ENCODE measurements at regions not wholly inside any gene's neighbourhood (a gene's known extent, or its start where the extent isn't known, plus 50 kb on each side); places are given as distances from the start of the nearest gene placed in this dataset.

GRCh38 chr12:74166096-74166495, 371.5 kb upstream of the ATXN7L3B start:
- no peak for DNase-seq (ENCODE audit: low spot score)
- H3K4me3 ChIP-seq (ENCODE audit: low read depth in 1 of 3, low read length in 3 of 3) = no peak overlapping the region
- H3K36me3 ChIP-seq (ENCODE audit: control insufficient read depth in 4 of 4, insufficient read depth in 3 of 4, low read depth in 1 of 4, low read length in 3 of 4) = no peaks in the 10 kb centered on the region
- H3K9me3 ChIP-seq (ENCODE audit: control insufficient read depth in 4 of 4, low read length in 3 of 4) = no peaks in the 10 kb centered on the region
- no peaks in the 10 kb centered on the region for H3K4me1 ChIP-seq (ENCODE audit: control insufficient read depth in 4 of 4, insufficient read depth in 4 of 4, low read length in 3 of 4)
- 83% methylated on average over 2 of the region's 2 CpGs for WGBS
- H3K27ac ChIP-seq (ENCODE audit: low read depth in 1 of 2, low read length in 2 of 2) = no peak overlapping the region
- H3K27me3 ChIP-seq (ENCODE audit: control insufficient read depth in 4 of 4, insufficient read depth in 4 of 4, low read length in 3 of 4) = no peaks in the 10 kb centered on the region
- no peak for TF ChIP-seq FOXA1 (IDR thresholded peaks at IDR 0.05)
- no peak for TF ChIP-seq TAF1 (conservative IDR thresholded peaks at IDR 0.05)
- TF ChIP-seq RXRA (IDR thresholded peaks at IDR 0.05) = no peak
- no peak for TF ChIP-seq GABPA (IDR thresholded peaks at IDR 0.05 in 1 of 2, conservative IDR thresholded peaks at IDR 0.05 in 1 of 2)
- TF ChIP-seq, protein P1, sequence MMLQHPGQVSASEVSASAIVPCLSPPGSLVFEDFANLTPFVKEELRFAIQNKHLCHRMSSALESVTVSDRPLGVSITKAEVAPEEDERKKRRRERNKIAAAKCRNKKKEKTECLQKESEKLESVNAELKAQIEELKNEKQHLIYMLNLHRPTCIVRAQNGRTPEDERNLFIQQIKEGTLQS (IDR thresholded peaks at IDR 0.05) = no peak
- no peak for TF ChIP-seq REST (IDR thresholded peaks at IDR 0.05)
- no peak for TF ChIP-seq CTCF (IDR thresholded peaks at IDR 0.05; ENCODE audit: low read depth, low read length, missing input control)
- no peak for TF ChIP-seq FOXA2 (IDR thresholded peaks at IDR 0.05)
- TF ChIP-seq MAX (IDR thresholded peaks at IDR 0.05) = no peak
- no peak overlapping the region for H3K9ac ChIP-seq (ENCODE audit: low read depth in 1 of 2, low read length in 2 of 2)

DNA sequence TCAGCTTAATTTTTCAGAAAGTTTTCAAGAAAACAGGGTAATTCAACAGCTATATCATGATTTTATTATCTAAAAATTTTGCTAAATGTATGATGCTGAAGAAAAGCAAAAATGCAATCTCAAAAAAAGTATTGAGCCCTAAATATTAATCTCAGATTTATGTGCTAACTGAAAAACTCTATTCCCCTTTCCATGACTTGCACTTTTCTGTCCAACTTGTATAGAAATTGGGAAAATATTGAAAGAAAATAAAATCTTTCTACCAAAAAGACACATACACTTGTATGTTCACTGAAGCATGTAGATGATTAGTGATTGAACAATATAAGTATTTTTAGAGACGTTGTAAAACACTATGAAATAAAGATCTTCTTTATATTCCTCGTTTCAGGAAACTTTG, 368.0 kb upstream of the ATXN7L3B start:
- no peaks in the 10 kb centered on the region for H3K27me3 ChIP-seq (ENCODE audit: control insufficient read depth in 4 of 4, insufficient read depth in 4 of 4, low read length in 3 of 4)
- H3K9me3 ChIP-seq (ENCODE audit: control insufficient read depth in 4 of 4, low read length in 3 of 4) = peaks cover 0 to 2% (median 0%) of the 10 kb centered on the region in 4 donors
- DNase-seq (ENCODE audit: low spot score) = no peak
- H3K36me3 ChIP-seq (ENCODE audit: control insufficient read depth in 4 of 4, insufficient read depth in 3 of 4, low read depth in 1 of 4, low read length in 3 of 4) = no peaks in the 10 kb centered on the region
- no peak overlapping the region for H3K4me3 ChIP-seq (ENCODE audit: low read depth in 1 of 3, low read length in 3 of 3)
- H3K9ac ChIP-seq (ENCODE audit: low read depth in 1 of 2, low read length in 2 of 2) = no peak overlapping the region
- no peak for TF ChIP-seq RAD21 (IDR thresholded peaks at IDR 0.05)
- no peak for TF ChIP-seq SP1 (IDR thresholded peaks at IDR 0.05)
- TF ChIP-seq YY1 (IDR thresholded peaks at IDR 0.05) = no peak
- TF ChIP-seq RXRA (IDR thresholded peaks at IDR 0.05) = no peak
- no peak for TF ChIP-seq EGR1 (IDR thresholded peaks at IDR 0.05; ENCODE audit: low read depth in 2 of 2)
- no peak for TF ChIP-seq TAF1 (conservative IDR thresholded peaks at IDR 0.05)
- TF ChIP-seq ZBTB33 (IDR thresholded peaks at IDR 0.05) = no peak
- no peak for TF ChIP-seq GABPA (IDR thresholded peaks at IDR 0.05 in 1 of 2, conservative IDR thresholded peaks at IDR 0.05 in 1 of 2)
- no peak for TF ChIP-seq JUND (IDR thresholded peaks at IDR 0.05)
- TF ChIP-seq MAX (IDR thresholded peaks at IDR 0.05) = no peak
- TF ChIP-seq FOXA1 (IDR thresholded peaks at IDR 0.05) = no peak
- TF ChIP-seq FOXA2 (IDR thresholded peaks at IDR 0.05) = no peak
- no peak for TF ChIP-seq NR2F2 (IDR thresholded peaks at IDR 0.05)
- no peak for TF ChIP-seq HNF4A (conservative IDR thresholded peaks at IDR 0.05)
- no peak for TF ChIP-seq HNF4G (IDR thresholded peaks at IDR 0.05)
- 62% methylated on average over 2 of the region's 2 CpGs for WGBS
- no peaks in the 10 kb centered on the region for H3K4me1 ChIP-seq (ENCODE audit: control insufficient read depth in 4 of 4, insufficient read depth in 4 of 4, low read length in 3 of 4)
- H3K27ac ChIP-seq (ENCODE audit: low read depth in 1 of 2, low read length in 2 of 2) = no peak overlapping the region
